NT2/D1 (cell line): ENCODE measurements at regions not wholly inside any gene's neighbourhood (a gene's known extent, or its start where the extent isn't known, plus 50 kb on each side); places are given as distances from the start of the nearest gene placed in this dataset.

Experiments
- SUZ12 ChIP-seq: IDR thresholded peaks from 2 replicates; pipeline ENCODE4 v1.6.1; 2011; ENCODE audit not compliant: insufficient read length, insufficient read depth; ENCODE audit errors: extremely low read depth
- ZNF274 ChIP-seq: IDR thresholded peaks from 2 replicates; pipeline ENCODE4 v1.6.1; 2011; ENCODE audit warnings: mild to moderate bottlenecking, low read depth, low read length

- TF ChIP-seq ZNF274 (no peak), SUZ12 (no peak)
Measured at GRCh38 chr3:4231041-4231440, 72.1 kb upstream of the SETMAR start.
